ENCODE measurements at regions not wholly inside any gene's neighbourhood (a gene's known extent, or its start where the extent isn't known, plus 50 kb on each side); places are given as distances from the start of the nearest gene placed in this dataset.
A peak's percentile ranks its signal among the peaks of the same experiment; 100 is the strongest.

- H3K27me3 Mint-ChIP-seq (ENCODE audit: insufficient read depth, low read depth, poor library complexity): no peaks in the 10 kb centered on the region
- peak; percentile 73 for DNase-seq (ENCODE audit: low spot score)
Measured at GRCh38 chr16:5412731-5413130, 315.1 kb upstream of the EEF2KMT start.

GRCh38 chr16:5398203-5398602 lies 300.6 kb upstream of the EEF2KMT start:
- no peak overlapping the region for H2AFZ ChIP-seq
- no peaks in the 10 kb centered on the region for H3K36me3 ChIP-seq (ENCODE audit: insufficient read depth)
- peaks cover 14% of the 10 kb centered on the region for H3K4me1 Mint-ChIP-seq
- no peaks in the 10 kb centered on the region for H3K36me3 Mint-ChIP-seq (ENCODE audit: low read depth)
- H3K27me3 Mint-ChIP-seq (ENCODE audit: insufficient read depth, low read depth, poor library complexity): peaks cover 6% of the 10 kb centered on the region
- no peak overlapping the region for H3K4me2 ChIP-seq
- H3K9me3 Mint-ChIP-seq: no peaks in the 10 kb centered on the region
- no peak overlapping the region for H3K4me3 ChIP-seq
- no peak for TF ChIP-seq REST (IDR thresholded peaks at IDR 0.05; ENCODE audit: unreplicated experiment)
- no peak for TF ChIP-seq EZH2phosphoT487 (IDR thresholded peaks at IDR 0.05; ENCODE audit: unreplicated experiment)
- TF ChIP-seq ZNF114 (CRISPR knock-in tag; IDR thresholded peaks at IDR 0.05): no peak
- no peak for TF ChIP-seq NANOG (IDR thresholded peaks at IDR 0.05; ENCODE audit: borderline replicate concordance)
- ATAC-seq: no peak
- H4K20me1 ChIP-seq (replicated peaks; ENCODE audit: insufficient read depth): no peaks in the 10 kb centered on the region
- H3K4me1 ChIP-seq (ENCODE audit: insufficient read depth): peaks cover 22% of the 10 kb centered on the region
- H3F3A ChIP-seq (replicated peaks; ENCODE audit: low read depth): no peaks in the 10 kb centered on the region
- no peaks in the 10 kb centered on the region for H3K27me3 ChIP-seq (ENCODE audit: insufficient read depth)
- DNase-seq (ENCODE audit: low spot score): no peak
- H3K9me2 ChIP-seq (ENCODE audit: insufficient read depth): no peaks in the 10 kb centered on the region; the same call in 1 of the 2 replicates
- no peak overlapping the region for H3K4me3 Mint-ChIP-seq
- no peak overlapping the region for H3K27ac Mint-ChIP-seq
- no peak overlapping the region for H3K27ac ChIP-seq (ENCODE audit: low read depth)
- no peaks in the 10 kb centered on the region for H3K79me2 ChIP-seq (replicated peaks; ENCODE audit: insufficient read depth)

More at GRCh38 chr16:5412731-5413130, 315.1 kb upstream of the EEF2KMT start:
- Histone ChIP-seq H3K79me2 (replicated peaks; ENCODE audit: insufficient read depth) (no peaks in the 10 kb centered on the region), H3K27me3 (ENCODE audit: insufficient read depth) (no peaks in the 10 kb centered on the region), H3K9me2 (ENCODE audit: insufficient read depth) (no peaks in the 10 kb centered on the region), H3K27ac (ENCODE audit: low read depth) (no peak overlapping the region), H4K20me1 (replicated peaks; ENCODE audit: insufficient read depth) (no peaks in the 10 kb centered on the region), H3F3A (replicated peaks; ENCODE audit: low read depth) (no peaks in the 10 kb centered on the region), H3K4me3 (no peak overlapping the region), H2AFZ (no peak overlapping the region), H3K36me3 (ENCODE audit: insufficient read depth) (no peaks in the 10 kb centered on the region), H3K4me2 (no peak overlapping the region), H3K4me1 (ENCODE audit: insufficient read depth) (no peaks in the 10 kb centered on the region)
- Mint-ChIP-seq H3K4me3 (no peak overlapping the region), H3K27ac (no peak overlapping the region), H3K36me3 (ENCODE audit: low read depth) (peaks cover 12% of the 10 kb centered on the region; the same call in 2 of the 3 replicates), H3K9me3 (no peaks in the 10 kb centered on the region; the same call in 2 of the 3 replicates), H3K4me1 (peaks cover 3% of the 10 kb centered on the region; the same call in 2 of the 3 replicates)
- no peak for TF ChIP-seq POLR2AphosphoS5 (IDR thresholded peaks at IDR 0.05; ENCODE audit: low read depth)
- peak; percentile 59 to 84 for TF ChIP-seq CTCF (conservative IDR thresholded peaks at IDR 0.05; ENCODE audit: low read depth in 2 of 2)
- no peak for TF ChIP-seq ZNF114 (CRISPR knock-in tag; IDR thresholded peaks at IDR 0.05)
- TF ChIP-seq EZH2 (IDR thresholded peaks at IDR 0.05; ENCODE audit: low read depth, unreplicated experiment): no peak
- ATAC-seq: peak; percentile 95
